ENCODE measurements at regions not wholly inside any gene's neighbourhood (a gene's known extent, or its start where the extent isn't known, plus 50 kb on each side); places are given as distances from the start of the nearest gene placed in this dataset.

DNA sequence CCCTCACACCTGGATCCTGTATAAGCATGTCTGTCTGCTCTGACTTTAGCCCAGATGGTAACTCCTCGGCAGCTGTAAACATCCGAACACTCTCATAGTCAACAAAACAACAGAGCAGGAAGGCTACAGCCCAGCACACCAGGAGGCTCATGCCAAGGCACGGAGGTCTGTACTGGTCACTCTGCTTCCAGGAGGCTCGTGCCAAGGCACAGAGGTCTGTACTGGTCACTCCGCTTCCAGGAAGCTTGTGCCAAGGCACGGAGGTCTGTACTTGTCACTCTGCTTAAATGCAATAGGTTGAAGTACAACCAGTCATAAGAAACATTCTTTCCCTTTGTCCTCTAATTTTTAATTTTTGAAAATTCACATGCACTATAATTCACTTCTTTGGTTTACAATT is 190.1 kb upstream of the CDH4 start:
- Histone ChIP-seq H2BK20ac (ENCODE audit: low read length) (no peak overlapping the region), H3K56ac (replicated peaks; ENCODE audit: insufficient read length, low read depth, low read length) (no peak overlapping the region), H3K23ac (ENCODE audit: insufficient read length) (no peak overlapping the region), H3K18ac (ENCODE audit: extremely low read depth, low read length) (no peak overlapping the region), H2BK12ac (ENCODE audit: low read depth, low read length) (no peak overlapping the region), H3K79me2 (ENCODE audit: control insufficient read depth in 1 of 2, insufficient read depth in 2 of 2, low read length in 2 of 2) (no peaks in the 10 kb centered on the region), H2BK5ac (ENCODE audit: low read depth, low read length) (no peak overlapping the region), H3K4ac (replicated peaks; ENCODE audit: insufficient read length, low read depth, low read length) (no peak overlapping the region), H3K79me1 (ENCODE audit: low read depth, low read length) (no peaks in the 10 kb centered on the region), H2AK5ac (ENCODE audit: low read depth, low read length) (no peak overlapping the region), H3K4me1 (replicated peaks in 1 of 4; ENCODE audit: control insufficient read depth in 3 of 4, insufficient read depth in 4 of 4, low read length in 3 of 4) (no peaks in the 10 kb centered on the region; a peak in 3 of 7 replicates), H4K5ac (ENCODE audit: insufficient read length, low read depth, low read length) (no peak overlapping the region), H2AFZ (ENCODE audit: low read length) (no peak overlapping the region), H3K9me3 (ENCODE audit: insufficient read depth in 2 of 2, low read depth in 1 of 2, low read length in 1 of 2) (no peaks in the 10 kb centered on the region), H3K14ac (ENCODE audit: insufficient read length) (no peak overlapping the region), H3K9ac (replicated peaks in 1 of 4; ENCODE audit: extremely low read depth in 1 of 4, low read depth in 3 of 4, low read length in 3 of 4) (no peak overlapping the region), H2BK120ac (replicated peaks; ENCODE audit: low read depth, low read length) (no peak overlapping the region), H3K23me2 (ENCODE audit: low read depth, low read length) (no peaks in the 10 kb centered on the region), H4K8ac (ENCODE audit: extremely low read depth, insufficient read depth, low read length) (no peak overlapping the region), H3K4me3 (ENCODE audit: extremely low read depth in 1 of 4, insufficient read depth in 2 of 4, low read depth in 3 of 4, low read length in 4 of 4) (no peak overlapping the region), H2BK15ac (ENCODE audit: low read length) (no peak overlapping the region), H3K4me2 (ENCODE audit: insufficient read depth in 1 of 2, low read depth in 2 of 2, low read length in 2 of 2) (no peak overlapping the region), H4K91ac (replicated peaks; ENCODE audit: insufficient read length, low read length) (no peak overlapping the region), H3K27me3 (replicated peaks in 1 of 4; ENCODE audit: control insufficient read depth in 3 of 4, extremely low read depth in 1 of 4, insufficient read depth in 3 of 4, low read length in 3 of 4) (peaks cover 3 to 16% (median 6%) of the 10 kb centered on the region in 4 experiments), H4K20me1 (replicated peaks in 1 of 2; ENCODE audit: control insufficient read depth in 1 of 2, insufficient read depth in 2 of 2, low read length in 2 of 2) (no peaks in the 10 kb centered on the region), H3K27ac (ENCODE audit: low read depth, low read length) (no peak overlapping the region), H3K36me3 (ENCODE audit: control insufficient read depth in 2 of 4, insufficient read depth in 4 of 4, low read length in 3 of 4) (no peaks in the 10 kb centered on the region)
- WGBS, 2 experiments (ENCODE audit: extremely low coverage in 1 of 2, insufficient coverage in 1 of 2, insufficient read length in 1 of 2, insufficient replicate concordance in 2 of 2, low coverage in 1 of 2, low lambda C conversion rate in 2 of 2, missing lambda C conversion rate in 1 of 2) = 69% methylated on average over 6 of the region's 6 CpGs; no CpG with 5 or more reads in 1 of the 2 experiments
- DNase-seq (ENCODE audit: low read depth in 1 of 2, low spot score in 2 of 2) (no peak), FAIRE-seq (no peak)
- ChIA-PET POLR2A (ENCODE audit: partially characterized antibody) (no interaction called here), CTCF (ENCODE audit: partially characterized antibody) (no interaction called here)
- TF ChIP-seq GABPA (IDR thresholded peaks at IDR 0.05; ENCODE audit: borderline replicate concordance, insufficient read depth, low read length) = no peak
- no peak for TF ChIP-seq SP4 (IDR thresholded peaks at IDR 0.05; ENCODE audit: low read length)
- no peak for TF ChIP-seq RAD21 (IDR thresholded peaks at IDR 0.05 in 1 of 2, conservative IDR thresholded peaks at IDR 0.05 in 1 of 2; ENCODE audit: low read depth in 2 of 2, low read length in 2 of 2)
- TF ChIP-seq SIN3A (conservative IDR thresholded peaks at IDR 0.05 in 1 of 2, IDR thresholded peaks at IDR 0.05 in 1 of 2; ENCODE audit: low read depth in 1 of 2, low read length in 2 of 2) = no peak
- TF ChIP-seq SP2 (IDR thresholded peaks at IDR 0.05; ENCODE audit: low read length) = no peak

Data from H1 (cell line).